ENCODE measurements at regions not wholly inside any gene's neighbourhood (a gene's known extent, or its start where the extent isn't known, plus 50 kb on each side); places are given as distances from the start of the nearest gene placed in this dataset.

- no peaks in the 10 kb centered on the region for H3K9me3 Mint-ChIP-seq
- no peak for TF ChIP-seq CTCF (IDR thresholded peaks at IDR 0.05)
- no peaks in the 10 kb centered on the region for H3K36me3 Mint-ChIP-seq (ENCODE audit: low read depth)
- no peaks in the 10 kb centered on the region for H3K4me1 Mint-ChIP-seq
- H3K27ac Mint-ChIP-seq: no peak overlapping the region
- no peak overlapping the region for H3K4me3 Mint-ChIP-seq
- H3K27me3 Mint-ChIP-seq (ENCODE audit: low read depth, poor library complexity): no peaks in the 10 kb centered on the region
- DNase-seq: no peak
Measured at GRCh38 chr13:22423261-22423660, 752.4 kb downstream of the FGF9 start.

GRCh38 chr13:22425087-22425486, 754.2 kb downstream of the FGF9 start:
- Mint-ChIP-seq H3K4me1 (no peaks in the 10 kb centered on the region), H3K4me3 (no peak overlapping the region), H3K27me3 (ENCODE audit: low read depth, poor library complexity) (no peaks in the 10 kb centered on the region), H3K27ac (no peak overlapping the region), H3K9me3 (no peaks in the 10 kb centered on the region), H3K36me3 (ENCODE audit: low read depth) (no peaks in the 10 kb centered on the region)
- no peak for TF ChIP-seq CTCF (IDR thresholded peaks at IDR 0.05)
- DNase-seq: no peak

GRCh38 chr13:22427066-22427465, 753.7 kb upstream of the SGCG start:
- no peaks in the 10 kb centered on the region for H3K27me3 Mint-ChIP-seq (ENCODE audit: low read depth, poor library complexity)
- H3K27ac Mint-ChIP-seq: no peak overlapping the region
- H3K4me3 Mint-ChIP-seq: no peak overlapping the region
- no peak for TF ChIP-seq CTCF (IDR thresholded peaks at IDR 0.05)
- DNase-seq: no peak
- H3K36me3 Mint-ChIP-seq (ENCODE audit: low read depth): no peaks in the 10 kb centered on the region
- H3K4me1 Mint-ChIP-seq: no peaks in the 10 kb centered on the region
- no peaks in the 10 kb centered on the region for H3K9me3 Mint-ChIP-seq

- Mint-ChIP-seq H3K27me3 (ENCODE audit: low read depth, poor library complexity) (no peaks in the 10 kb centered on the region), H3K36me3 (ENCODE audit: low read depth) (no peaks in the 10 kb centered on the region), H3K27ac (no peak overlapping the region), H3K9me3 (peaks cover 4% of the 10 kb centered on the region), H3K4me3 (no peak overlapping the region), H3K4me1 (no peaks in the 10 kb centered on the region)
- no peak for TF ChIP-seq CTCF (IDR thresholded peaks at IDR 0.05)
- DNase-seq: no peak
Measured at GRCh38 chr13:22427783-22428182, 753.0 kb upstream of the SGCG start.

- peaks cover 1% of the 10 kb centered on the region for H3K36me3 Mint-ChIP-seq (ENCODE audit: low read depth)
- TF ChIP-seq CTCF (IDR thresholded peaks at IDR 0.05): no peak
- no peaks in the 10 kb centered on the region for H3K27me3 Mint-ChIP-seq (ENCODE audit: low read depth, poor library complexity)
- no peak overlapping the region for H3K4me3 Mint-ChIP-seq
- H3K9me3 Mint-ChIP-seq: peaks cover 5% of the 10 kb centered on the region
- no peak overlapping the region for H3K27ac Mint-ChIP-seq
- no peak for DNase-seq
- H3K4me1 Mint-ChIP-seq: no peaks in the 10 kb centered on the region
Measured at GRCh38 chr13:22428188-22428828, 752.5 kb upstream of the SGCG start.

- DNase-seq: no peak
- Mint-ChIP-seq H3K9me3 (peaks cover 9% of the 10 kb centered on the region), H3K36me3 (ENCODE audit: low read depth) (peaks cover 5% of the 10 kb centered on the region), H3K4me3 (no peak overlapping the region), H3K27ac (no peak overlapping the region), H3K4me1 (no peaks in the 10 kb centered on the region), H3K27me3 (ENCODE audit: low read depth, poor library complexity) (peaks cover 5% of the 10 kb centered on the region)
- TF ChIP-seq CTCF (IDR thresholded peaks at IDR 0.05): no peak
Measured at GRCh38 chr13:22432690-22433089, 748.1 kb upstream of the SGCG start.
